NK-92 (cell line): ENCODE measurements at regions not wholly inside any gene's neighbourhood (a gene's known extent, or its start where the extent isn't known, plus 50 kb on each side); places are given as distances from the start of the nearest gene placed in this dataset.

Experiments used
- DNase-seq: peaks from one replicate; lab custom pipeline; 2025; ENCODE audit not compliant: unreplicated experiment; lab: John Stamatoyannopoulos, UW

DNA sequence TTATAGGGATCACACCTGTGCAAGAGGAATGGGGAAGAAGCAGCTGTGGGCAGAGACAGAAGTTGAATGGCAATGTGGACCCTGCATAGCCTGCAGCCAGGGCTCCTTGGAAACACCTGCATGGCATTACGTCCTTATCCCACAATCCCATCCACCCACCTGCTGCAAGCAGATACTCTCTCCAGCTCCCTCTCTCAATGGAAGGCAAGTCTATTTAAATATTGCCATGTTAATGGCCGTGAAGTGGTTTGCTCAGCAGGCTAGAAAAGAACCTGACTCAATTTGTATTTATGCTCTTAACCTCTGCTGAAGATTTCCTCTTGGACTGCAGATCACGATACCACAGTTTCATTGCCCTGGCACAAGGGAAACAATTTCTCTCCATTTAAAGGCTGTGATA lies 417.0 kb downstream of the TYW1 start:
- no peak for DNase-seq

DNA sequence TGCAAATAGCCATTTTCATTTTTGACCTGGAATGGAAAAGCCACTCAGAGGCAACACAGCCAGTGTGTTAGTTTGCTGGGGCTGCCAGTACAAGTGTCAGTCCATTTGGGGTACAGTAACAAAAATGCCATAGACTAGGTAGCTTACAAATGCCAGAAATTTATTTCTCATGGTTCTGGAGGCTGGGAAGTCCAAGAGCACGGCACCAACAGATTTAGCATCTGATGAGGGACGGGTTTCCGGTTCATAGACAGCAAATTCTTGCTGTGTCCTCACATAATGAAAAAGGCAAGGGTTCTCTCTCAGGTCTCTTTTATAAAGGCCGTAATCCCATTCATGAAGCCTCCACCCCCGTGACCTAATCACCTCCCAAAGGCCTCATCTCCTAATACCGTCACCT lies 418.2 kb downstream of the TYW1 start:
- no peak for DNase-seq

DNA sequence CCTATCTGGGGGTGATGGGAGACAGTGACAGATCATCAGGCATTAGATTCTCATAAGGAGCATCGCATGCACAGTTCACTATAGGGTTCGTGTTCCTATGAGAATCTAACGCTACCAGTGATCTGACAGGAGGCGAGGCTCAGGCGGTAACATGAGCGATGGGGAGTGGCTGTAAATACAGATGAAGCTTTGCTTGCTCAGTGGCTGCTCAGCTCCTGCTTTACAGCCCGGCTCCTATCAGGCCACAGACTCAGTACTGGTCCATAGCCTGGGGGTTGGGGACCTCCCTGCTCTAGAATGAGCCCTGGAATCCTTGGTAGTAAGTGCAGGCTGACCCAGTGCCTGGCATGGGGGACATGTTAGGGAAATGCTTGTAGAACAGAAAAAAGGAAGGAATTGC lies 426.0 kb downstream of the TYW1 start:
- no peak for DNase-seq

DNA sequence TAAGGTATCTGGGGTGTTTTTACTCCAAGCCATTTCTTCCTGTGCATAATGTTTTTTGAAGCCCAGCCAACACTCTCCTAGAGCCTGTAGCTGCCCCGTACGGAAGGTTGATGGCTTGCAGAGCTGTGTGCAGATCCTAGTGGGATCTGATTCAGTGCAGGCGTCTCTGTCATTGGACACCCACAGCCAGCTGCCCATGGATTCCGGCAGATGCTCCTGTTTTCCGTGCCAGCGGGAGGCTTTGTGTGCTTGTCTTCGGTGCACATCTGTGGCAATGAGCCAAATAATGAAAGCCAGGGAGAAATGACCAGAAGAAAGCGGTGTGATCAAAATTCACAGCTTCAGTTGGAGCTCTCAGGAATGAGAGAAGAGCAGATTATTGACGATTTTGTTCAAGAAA lies 426.4 kb downstream of the TYW1 start:
- DNase-seq, result no peak

DNA sequence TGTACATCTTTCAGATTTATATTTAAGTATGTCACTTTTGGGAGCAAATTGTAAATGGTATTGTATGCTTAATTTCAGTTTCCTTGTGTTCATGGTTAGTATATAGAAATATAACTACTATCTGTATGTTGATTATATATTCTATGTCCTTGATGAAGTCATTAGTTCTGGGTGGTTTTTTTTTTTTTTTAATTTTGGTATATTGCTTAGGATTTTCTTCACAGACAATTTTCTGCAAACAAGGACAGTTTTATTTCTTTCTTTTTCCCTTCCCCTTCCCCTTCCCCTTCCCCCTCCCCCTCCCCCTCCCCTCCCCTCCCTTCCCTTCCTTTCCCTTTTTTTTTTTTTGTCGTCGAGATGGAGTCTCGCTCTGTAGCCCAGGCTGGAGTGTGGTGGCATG lies 430.0 kb downstream of the TYW1 start:
- no peak for DNase-seq

DNA sequence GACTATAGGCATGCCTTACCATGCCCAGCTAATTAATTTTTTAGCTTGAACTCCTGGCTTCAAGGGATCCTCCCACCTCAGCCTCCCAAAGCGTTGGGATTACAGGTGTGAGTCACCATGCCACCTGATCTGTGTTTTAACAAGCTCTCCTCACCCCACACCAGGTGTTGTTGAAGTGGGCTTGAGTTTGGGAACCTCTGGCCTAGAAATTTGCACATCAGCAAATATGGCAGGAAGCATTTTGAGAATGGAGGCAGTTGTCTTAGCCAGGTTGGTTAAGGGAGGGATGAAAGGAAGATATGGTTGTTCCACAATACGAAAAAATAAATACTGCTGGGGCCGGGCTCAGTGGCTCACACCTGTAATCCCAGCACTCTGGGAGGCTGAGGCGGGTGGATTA lies 433.1 kb downstream of the TYW1 start:
- no peak for DNase-seq

DNA sequence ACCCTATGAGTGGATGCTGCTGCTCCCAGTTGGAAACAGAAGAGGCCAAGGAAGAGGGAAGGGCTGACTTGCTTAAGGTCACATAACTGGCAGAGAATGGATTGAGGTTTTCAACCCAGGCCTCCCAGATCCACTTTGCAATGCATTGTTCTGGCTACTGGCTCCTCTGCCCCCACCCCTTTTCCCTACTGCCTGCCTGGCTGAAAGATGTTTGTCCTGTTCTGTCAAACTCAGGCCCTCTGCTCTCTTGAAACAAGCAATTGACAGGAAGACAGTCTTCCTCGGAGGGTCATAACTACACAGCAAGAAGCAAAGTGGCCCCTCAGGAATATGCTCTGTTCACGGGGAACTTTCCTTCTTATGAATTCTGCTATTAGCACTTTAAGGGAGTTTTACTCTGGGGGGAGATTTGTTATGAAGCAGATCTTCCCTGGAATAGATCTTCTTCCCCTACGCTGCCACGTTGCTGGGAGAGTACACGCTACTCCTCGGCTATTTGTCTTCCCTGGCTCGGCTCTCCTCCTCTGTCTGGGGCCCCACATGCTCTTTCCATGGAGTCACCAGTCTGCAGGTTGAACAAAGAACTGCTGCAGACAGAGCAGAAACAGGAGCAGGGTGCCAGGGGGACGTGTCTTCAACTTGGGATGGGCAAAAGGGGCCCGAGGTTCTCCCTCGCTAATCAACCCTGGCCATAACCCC lies 436.1 kb downstream of the TYW1 start:
- no peak for DNase-seq

DNA sequence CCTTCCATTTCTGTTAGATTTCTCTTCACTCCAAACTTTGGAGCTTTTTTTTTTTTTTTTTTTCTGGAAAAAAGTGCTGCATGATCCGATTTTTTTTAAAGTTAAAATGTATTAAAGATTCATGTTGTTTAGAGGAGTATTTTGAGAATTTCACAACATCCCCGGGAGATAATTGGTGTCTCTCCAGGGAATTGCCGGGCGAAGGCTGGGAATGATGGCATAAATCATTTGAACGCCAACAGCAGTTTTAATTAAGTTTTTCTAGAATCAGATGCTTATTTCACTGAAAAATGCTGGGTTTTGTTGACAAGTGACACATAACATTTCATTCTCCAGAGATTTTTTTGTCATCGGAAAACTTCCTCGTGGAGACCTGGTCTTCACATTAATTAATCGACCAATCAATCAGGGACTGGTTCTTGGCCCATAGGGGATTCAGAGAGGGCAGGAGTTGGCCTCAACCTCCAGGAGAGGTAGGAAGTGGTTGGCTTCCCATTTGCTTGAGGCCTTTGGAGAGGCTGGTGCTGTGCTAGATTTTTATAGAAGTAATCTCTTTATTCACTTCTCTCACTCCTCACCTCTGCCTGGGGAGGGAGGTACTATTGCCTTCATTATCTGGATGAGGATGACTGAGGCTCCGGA lies 439.4 kb downstream of the TYW1 start:
- DNase-seq, result no peak

DNA sequence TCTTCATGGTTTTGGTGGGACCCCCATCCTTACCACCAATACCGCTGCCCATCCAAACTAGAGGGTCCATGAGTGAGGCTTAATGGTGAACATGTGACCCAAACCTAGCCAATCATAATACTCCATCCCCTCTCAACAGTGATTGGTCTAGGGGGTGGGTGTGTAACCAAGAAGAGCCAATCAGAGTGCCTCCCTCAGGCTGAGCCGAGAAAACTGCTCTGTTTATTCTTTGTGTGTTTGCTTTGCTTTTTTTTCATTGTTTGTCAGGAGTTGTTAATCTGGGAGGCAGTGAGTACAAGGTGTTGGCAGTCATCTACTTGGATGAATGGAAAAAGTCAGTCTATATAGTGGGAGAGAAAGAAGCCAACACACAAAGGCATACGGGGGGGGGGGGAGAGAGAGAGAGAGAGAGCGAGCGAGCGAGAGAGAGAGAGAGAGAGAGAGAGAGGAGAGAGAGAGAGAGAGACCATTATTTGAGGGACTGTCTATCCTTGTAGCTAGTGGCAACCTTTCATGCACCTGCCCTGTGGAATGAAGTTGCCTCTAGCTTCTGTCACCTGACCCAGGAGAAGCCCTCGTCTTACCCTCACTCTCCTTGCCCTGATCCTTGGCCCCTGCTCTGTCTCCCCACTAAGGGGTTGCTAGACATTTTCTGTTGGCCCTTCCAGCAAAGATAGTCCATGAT lies 441.7 kb downstream of the TYW1 start:
- no peak for DNase-seq

DNA sequence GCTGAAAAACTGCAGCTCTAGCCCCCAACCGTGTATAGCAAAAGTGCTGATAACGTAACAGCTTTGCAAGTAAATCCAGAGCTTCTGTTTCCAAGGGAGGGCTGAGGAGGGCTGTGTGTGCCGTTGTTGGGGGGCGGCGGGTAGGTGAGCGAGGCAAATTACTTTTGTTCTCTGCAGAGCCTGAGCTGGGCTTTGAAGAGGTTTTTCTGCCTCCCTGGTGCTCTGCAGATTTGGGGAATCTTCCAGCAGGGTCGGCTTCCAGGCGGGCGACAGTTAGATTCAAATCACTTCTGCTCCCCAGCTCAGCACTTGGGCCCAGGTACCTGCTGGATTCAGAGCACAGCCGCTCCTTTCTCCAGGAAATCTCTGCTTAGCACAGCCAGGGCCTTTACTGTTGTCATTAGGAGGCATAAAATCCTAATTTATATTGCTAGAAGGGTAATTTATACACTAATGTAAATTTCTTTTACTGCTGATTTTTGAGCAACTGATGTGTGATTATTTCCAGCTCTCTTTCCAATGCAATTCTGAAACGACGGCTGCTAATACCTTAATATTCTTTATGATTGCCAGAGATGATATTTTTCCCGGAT lies 442.4 kb downstream of the TYW1 start:
- no peak for DNase-seq

DNA sequence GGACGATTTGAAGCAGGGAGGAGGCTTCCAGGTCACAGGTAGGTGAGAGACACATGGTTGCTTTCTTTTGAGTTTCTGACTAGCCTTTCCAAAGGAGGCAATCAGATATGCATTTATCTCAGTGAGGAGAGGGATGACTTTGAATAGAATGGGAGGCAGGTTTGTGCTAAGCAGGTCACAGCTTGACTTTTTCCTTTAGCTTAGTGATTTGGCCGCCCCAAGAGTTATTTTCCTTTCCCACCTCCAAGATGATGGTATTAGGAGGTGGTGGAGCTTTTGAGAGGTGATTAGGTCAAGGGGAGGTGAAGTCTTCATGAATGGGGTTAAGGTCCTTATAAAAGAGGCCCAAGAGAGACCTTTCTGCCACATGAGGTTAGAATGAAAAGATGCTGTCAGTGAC lies 443.7 kb downstream of the TYW1 start:
- no peak for DNase-seq

DNA sequence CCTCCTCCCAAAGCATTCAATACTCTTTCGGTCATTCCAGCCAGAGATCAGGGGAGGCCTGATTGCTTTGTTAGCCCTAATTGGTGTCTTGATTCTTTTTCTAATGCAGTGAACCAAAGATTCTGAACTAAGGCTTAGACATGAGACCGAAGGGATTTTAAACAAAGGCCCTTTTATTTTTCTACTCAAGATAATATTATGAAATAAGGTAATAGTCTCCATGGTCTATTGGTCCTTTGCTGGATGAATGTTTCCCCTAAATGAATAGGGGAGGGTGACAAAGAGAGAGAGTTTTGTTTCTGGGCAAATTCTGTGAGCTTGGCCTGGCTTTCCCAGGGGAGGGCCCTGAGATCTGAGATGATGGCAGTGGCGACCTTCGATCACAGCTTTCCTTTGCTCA lies 449.1 kb downstream of the TYW1 start:
- DNase-seq, result no peak

DNA sequence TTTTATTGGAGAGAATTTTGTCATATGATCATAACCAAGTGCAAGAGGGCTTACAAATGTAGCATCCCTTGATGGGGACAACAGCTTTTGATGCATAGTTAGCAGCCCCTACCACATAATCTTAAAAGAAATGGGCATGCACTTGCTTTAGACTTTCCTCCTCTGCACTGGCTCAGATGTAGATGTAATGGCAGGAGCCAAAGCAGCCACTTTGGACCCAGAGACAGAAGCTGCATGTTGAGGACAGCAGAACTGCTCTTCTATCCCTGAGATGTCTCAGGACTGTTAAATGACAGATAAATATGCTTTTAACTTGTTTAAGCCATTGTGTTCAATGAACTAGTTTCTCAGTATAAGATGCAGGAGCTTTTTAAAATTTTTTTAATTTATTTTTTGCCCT lies 450.7 kb downstream of the TYW1 start:
- DNase-seq, result no peak

DNA sequence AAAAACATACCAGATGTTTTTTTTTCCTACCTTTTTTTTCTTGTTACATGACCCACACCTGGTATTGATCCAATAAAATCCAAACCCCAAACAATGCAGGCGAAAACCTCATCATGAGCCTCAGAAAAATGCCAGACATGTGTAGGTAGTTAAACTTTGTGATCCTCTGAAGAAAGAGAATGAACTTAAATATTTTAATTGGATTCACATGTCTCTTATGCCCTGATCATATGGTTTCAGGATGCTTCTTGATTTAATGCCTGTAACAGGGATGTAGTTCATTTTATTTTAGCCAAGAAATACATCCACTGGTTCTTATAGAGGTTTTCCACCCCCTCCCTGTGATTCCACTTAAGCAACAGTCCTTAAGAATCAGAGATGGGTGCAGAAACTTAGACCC lies 451.6 kb downstream of the TYW1 start:
- DNase-seq, result no peak

DNA sequence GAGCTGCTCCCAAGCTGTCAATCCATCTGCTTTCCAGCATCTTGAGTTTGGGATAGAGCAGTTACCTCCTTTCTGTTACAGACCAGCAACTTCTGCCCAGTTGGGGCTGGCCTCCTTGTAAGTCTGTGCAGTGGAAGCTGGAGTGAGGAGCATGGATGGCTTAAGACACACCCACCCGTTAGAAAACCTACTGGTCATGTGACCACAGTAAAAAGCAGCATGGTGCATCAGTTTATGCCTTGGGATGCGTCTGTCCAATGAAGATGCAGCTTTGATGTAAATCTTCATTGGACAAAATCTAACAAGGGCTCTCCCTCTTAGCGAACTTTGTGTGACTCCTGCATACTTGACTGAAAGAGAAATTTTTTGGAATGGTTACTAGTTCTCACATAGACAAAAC lies 453.5 kb downstream of the TYW1 start:
- no peak for DNase-seq

DNA sequence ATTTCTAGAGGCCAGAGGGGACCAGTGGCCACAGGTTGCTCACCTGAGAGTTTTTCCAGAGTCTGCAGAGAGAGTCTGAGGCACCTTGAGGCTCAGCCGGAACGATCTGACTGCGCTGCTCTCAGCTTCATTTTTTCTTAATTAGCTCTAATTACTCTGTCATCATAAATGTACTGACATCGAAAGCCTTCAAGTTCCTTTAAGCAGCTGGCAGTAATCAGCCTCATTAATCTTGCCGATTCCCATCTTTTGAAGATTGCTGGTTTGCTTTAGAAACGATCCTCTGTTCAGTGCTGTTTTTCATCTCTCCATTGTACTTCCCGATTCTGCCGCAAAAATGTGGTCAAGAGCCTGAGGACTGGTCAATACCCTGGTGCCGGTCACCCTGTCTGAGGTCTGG lies 454.7 kb downstream of the TYW1 start:
- no peak for DNase-seq

DNA sequence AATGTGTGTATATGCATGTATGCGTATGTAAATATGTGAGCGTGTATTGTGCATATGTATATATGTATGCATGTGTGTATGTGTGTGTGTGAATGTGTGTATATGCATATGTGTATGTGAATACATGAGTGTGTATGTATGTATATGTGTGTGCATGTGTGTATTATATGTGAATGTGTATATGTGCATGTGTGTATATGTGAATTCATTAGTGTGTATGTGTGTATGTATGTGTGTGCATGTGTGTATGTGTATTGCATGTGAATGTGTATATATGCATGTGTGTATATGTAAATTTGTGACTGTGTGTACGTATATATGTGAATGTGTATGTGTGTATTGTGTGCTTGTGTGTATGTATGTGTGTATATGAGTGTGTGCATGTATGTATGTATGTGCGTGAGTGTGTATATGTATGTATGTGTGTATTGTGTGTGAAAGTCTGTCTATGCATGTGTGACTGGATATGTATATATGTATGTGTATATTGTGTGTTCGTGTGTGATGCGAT lies 455.9 kb downstream of the TYW1 start:
- DNase-seq, result no peak

DNA sequence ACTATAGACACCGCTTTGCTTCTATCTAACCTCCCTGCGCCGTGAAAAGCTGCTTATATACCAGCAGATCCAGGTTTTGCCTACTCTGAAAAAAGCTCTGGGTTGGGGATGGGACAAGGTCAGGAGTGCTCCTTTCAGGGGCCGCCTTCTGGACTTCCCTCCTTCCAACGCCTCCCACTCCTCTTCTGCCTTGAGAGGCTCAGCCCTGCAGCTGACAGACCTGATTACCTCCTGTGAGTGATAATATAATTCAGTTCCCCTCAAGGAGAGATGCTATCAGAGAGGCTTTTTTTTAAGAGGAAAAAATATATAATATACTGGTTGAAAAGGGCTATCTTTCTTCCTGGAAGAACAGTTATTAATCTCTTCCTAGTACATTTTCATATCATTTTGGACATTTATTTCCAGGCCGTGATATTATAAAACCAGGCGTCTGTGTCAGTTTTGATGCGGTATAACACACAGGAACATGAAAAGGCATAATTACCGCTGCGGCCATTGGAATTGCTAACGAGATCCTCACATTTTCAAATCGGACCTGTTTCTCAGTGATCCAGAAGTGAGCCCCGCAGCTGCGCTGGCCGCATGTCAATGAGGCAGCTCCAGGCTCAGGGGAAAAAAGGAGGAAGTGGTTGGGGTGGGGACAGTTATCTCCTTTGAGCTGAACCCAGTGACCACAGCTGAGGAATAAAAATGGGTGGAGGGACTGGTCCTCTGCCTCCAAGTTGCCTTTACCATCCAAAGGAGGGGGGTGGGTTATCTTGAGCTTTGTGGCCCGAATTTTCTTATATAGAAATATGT lies 457.1 kb downstream of the TYW1 start:
- no peak for DNase-seq

DNA sequence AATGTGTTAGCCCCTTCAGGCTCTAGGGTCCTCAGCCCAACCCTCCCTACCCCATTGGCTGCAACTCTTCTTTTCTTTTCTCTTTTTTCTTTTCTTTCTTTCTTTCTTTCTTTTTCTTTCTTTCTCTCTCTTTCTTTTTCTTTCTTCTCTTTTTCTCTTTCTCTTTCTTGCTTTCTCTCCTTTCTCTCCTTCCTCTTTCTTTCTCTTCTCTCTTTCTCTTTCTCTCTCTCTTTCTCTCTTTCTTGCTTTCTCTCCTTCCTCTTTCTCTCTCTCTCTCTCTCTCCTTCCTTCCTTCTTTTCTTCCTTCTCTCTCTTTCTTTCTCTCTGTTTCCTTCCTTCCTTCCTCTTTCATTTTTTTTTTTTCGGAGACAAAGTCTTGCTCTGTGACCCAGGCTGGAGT lies 458.9 kb downstream of the TYW1 start:
- no peak for DNase-seq

DNA sequence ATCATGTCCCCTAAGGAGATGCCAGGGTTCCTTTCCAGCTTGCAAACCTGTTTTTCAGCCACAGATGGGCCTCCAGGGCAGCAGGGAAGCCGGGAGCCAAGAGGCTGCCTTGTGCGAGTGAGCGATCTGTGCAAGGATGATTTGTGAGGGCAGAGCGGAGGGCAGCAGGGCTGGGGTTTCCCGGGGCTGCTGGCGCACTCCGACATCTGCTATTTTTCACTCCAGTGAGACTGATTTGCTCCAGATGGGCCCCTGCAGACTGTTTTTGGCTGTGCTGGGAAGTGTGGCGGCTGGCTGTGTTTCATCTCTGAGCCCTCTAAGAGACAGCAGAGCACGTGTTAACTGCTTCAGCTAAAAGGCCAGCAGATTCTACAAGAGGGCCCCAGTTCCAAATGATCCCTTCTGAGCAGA lies 466.2 kb downstream of the TYW1 start:
- DNase-seq, result no peak

DNA sequence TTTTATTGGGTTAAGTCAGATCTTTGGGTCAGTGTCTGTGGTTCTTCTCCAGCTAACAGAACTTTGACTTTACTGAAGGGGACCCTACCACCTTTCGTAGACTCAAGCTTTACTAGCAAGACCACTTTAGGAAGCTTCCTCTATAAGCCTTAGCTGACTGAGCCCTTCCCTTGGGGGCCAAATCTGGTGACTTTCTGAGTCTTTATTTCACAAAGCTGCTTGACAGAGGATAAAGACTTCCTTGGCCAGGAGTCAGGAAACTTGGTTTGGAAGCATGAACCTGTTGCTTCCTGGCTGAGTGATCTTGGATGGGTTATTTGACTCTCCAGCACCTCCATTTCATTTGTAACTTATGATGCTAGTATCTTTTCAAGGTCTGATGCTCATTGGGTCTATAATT lies 466.7 kb downstream of the TYW1 start:
- no peak for DNase-seq
